Neural progenitor cell (in vitro differentiated cells): ENCODE measurements at regions not wholly inside any gene's neighbourhood (a gene's known extent, or its start where the extent isn't known, plus 50 kb on each side); places are given as distances from the start of the nearest gene placed in this dataset.

Experiments
- DNase-seq: peaks from one replicate; pipeline ENCODE4 v3.0.0-alpha.2; 2016; ENCODE audit warnings: low spot score
- H2AFZ ChIP-seq: fragments of 200-600 bp; sonication (generic); replicated peaks from 2 replicates; pipeline ENCODE4 v1.6.1; 2016; ENCODE audit warnings: antibody characterized with exemption
- H3F3A ChIP-seq: fragments of 200-600 bp; sonication (generic); 2 replicates; pipeline ENCODE4 v1.6.1; 2016; ENCODE audit warnings: antibody characterized with exemption, low read depth
- H3K27ac ChIP-seq: fragments of 200-600 bp; sonication (generic); 2 replicates; pipeline ENCODE4 v1.5.1; 2016; ENCODE audit warnings: mild to moderate bottlenecking
- H3K27me3 ChIP-seq: fragments of 200-600 bp; sonication (generic); 2 replicates; pipeline ENCODE4 v1.6.1; 2016; ENCODE audit warnings: mild to moderate bottlenecking, moderate library complexity
- H3K36me3 ChIP-seq: fragments of 200-600 bp; sonication (generic); 2 replicates; pipeline ENCODE4 v1.5.1; 2016
- H3K4me1 ChIP-seq: fragments of 200-600 bp; sonication (generic); 2 replicates; pipeline ENCODE4 v1.6.1; 2016; ENCODE audit warnings: mixed run types
- H3K4me2 ChIP-seq: fragments of 200-600 bp; sonication (generic); 2 replicates; pipeline ENCODE4 v1.6.1; 2016
- H3K4me3 ChIP-seq: fragments of 200-600 bp; sonication (generic); 2 replicates; pipeline ENCODE4 v1.5.1; 2016
- H3K79me2 ChIP-seq: fragments of 200-600 bp; sonication (generic); 2 replicates; pipeline ENCODE4 v1.6.1; 2016; ENCODE audit warnings: low read depth
- H3K9ac ChIP-seq: fragments of 200-600 bp; sonication (generic); 2 replicates; pipeline ENCODE4 v1.6.1; 2016
- H3K9me3 ChIP-seq: fragments of 200-600 bp; sonication (generic); 2 replicates; pipeline ENCODE4 v1.5.1; 2016; ENCODE audit warnings: low read depth
- H4K20me1 ChIP-seq: fragments of 200-600 bp; sonication (generic); 2 replicates; pipeline ENCODE4 v1.6.1; 2016; ENCODE audit warnings: low read depth
- H3K27ac Mint-ChIP-seq: 3 replicates; pipeline ENCODE4 v1.8.0; 2021; ENCODE audit warnings: mixed read lengths
- H3K27me3 Mint-ChIP-seq: 2 replicates; pipeline ENCODE4 v1.8.0; 2022; ENCODE audit warnings: low read depth, mild to moderate bottlenecking, inconsistent platforms, moderate library complexity, mixed read lengths; ENCODE audit not compliant: insufficient read depth
- H3K36me3 Mint-ChIP-seq: 3 replicates; pipeline ENCODE4 v1.8.0; 2021; ENCODE audit warnings: mixed read lengths
- H3K4me1 Mint-ChIP-seq: 3 replicates; pipeline ENCODE4 v1.8.0; 2021; ENCODE audit warnings: mixed read lengths
- H3K4me3 Mint-ChIP-seq: 3 replicates; pipeline ENCODE4 v1.8.0; 2021; ENCODE audit warnings: mild to moderate bottlenecking, moderate library complexity, mixed read lengths
- H3K9me3 Mint-ChIP-seq: 3 replicates; pipeline ENCODE4 v1.8.0; 2020; ENCODE audit warnings: mixed read lengths
- EZH2 ChIP-seq: fragments of 200-600 bp; sonication (generic); IDR thresholded peaks from 2 replicates; pipeline ENCODE4 v1.6.1; 2017; ENCODE audit warnings: antibody characterized with exemption, mild to moderate bottlenecking, moderate library complexity
- EZH2phosphoT487 ChIP-seq: fragments of 200-600 bp; sonication (generic); IDR thresholded peaks from 2 replicates; pipeline ENCODE4 v1.6.1; 2017; ENCODE audit warnings: antibody characterized with exemption
- TF ChIP-seq, protein P1 (sequence below): fragments of 200-600 bp; sonication (generic); IDR thresholded peaks from 2 replicates; pipeline ENCODE4 v1.5.1; 2017; ENCODE audit warnings: antibody characterized with exemption, mild to moderate bottlenecking

DNA sequence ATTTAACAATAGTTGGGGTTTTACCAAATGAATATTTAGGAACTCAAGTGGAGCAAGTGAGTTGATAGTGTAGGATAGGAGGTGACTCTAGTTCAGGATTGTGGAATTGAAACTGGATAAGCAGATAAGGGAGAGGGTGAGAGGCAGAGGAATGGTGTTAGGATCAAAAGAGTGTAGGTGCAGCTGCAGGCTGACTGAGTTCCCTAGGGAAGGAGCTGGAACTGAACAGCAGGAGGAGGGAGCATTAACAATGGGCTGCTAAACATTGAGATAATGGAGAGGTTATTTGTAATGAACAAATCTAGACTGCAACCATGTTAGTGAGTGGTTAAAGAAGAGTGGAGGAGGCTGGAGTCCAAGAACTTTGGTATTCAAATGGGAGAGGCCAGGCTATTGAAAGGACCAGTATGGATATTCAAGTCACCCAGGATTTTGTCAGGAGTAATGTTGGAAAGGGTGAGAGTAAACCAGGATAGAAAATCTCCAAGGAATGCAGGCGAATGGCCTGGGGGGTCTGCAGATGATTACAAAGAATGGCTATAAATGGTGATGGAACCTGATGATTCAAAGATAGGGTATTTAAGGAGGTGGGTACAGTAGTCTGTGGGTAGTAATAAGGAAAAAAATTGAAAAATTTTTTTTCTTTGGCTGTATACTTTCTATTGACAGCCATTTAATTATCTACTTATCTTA lies 497.1 kb upstream of the TENM3 start:
- Mint-ChIP-seq H3K9me3 (peaks cover 3% of the 10 kb centered on the region), H3K4me3 (no peak overlapping the region), H3K27me3 (no peaks in the 10 kb centered on the region), H3K27ac (no peak overlapping the region), H3K4me1 (no peaks in the 10 kb centered on the region), H3K36me3 (no peaks in the 10 kb centered on the region)
- Histone ChIP-seq H3K4me3 (no peak overlapping the region), H3K9me3 (no peaks in the 10 kb centered on the region), H3K27ac (no peak overlapping the region), H3K9ac (no peak overlapping the region), H4K20me1 (no peaks in the 10 kb centered on the region), H3K79me2 (no peaks in the 10 kb centered on the region), H3K4me2 (peak overlapping the region; percentile 4), H3K36me3 (no peaks in the 10 kb centered on the region), H3K4me1 (peaks cover 4% of the 10 kb centered on the region), H3F3A (no peaks in the 10 kb centered on the region), H2AFZ (no peak overlapping the region), H3K27me3 (no peaks in the 10 kb centered on the region)
- no peak for TF ChIP-seq EZH2phosphoT487
- TF ChIP-seq, protein P1, sequence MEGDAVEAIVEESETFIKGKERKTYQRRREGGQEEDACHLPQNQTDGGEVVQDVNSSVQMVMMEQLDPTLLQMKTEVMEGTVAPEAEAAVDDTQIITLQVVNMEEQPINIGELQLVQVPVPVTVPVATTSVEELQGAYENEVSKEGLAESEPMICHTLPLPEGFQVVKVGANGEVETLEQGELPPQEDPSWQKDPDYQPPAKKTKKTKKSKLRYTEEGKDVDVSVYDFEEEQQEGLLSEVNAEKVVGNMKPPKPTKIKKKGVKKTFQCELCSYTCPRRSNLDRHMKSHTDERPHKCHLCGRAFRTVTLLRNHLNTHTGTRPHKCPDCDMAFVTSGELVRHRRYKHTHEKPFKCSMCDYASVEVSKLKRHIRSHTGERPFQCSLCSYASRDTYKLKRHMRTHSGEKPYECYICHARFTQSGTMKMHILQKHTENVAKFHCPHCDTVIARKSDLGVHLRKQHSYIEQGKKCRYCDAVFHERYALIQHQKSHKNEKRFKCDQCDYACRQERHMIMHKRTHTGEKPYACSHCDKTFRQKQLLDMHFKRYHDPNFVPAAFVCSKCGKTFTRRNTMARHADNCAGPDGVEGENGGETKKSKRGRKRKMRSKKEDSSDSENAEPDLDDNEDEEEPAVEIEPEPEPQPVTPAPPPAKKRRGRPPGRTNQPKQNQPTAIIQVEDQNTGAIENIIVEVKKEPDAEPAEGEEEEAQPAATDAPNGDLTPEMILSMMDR, result no peak
- TF ChIP-seq EZH2, result no peak
- DNase-seq, result peak; percentile 43

DNA sequence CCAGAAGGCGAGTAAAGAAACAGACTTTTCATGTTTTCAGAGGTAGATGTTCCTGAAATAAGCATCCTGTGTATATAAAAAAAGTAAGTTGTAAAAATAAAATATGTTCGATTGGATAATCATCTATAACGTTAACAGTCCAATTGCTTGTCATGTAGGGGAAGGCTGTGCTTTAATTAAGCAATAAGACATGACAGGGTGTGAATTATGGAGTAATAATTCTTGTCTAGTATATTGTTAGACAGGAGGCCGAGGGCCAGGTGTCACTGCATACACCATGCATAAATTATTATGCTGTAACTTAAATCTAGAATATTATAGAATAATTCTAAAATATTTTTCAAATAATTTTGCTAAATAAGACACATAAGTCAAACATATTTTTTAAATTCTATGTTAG lies 494.6 kb upstream of the TENM3 start:
- H3K27ac Mint-ChIP-seq, result no peak overlapping the region
- no peaks in the 10 kb centered on the region for H3K9me3 ChIP-seq
- no peaks in the 10 kb centered on the region for H4K20me1 ChIP-seq
- no peaks in the 10 kb centered on the region for H3K27me3 ChIP-seq
- no peak overlapping the region for H3K27ac ChIP-seq
- no peak overlapping the region for H3K4me3 Mint-ChIP-seq
- no peak overlapping the region for H2AFZ ChIP-seq
- no peaks in the 10 kb centered on the region for H3K27me3 Mint-ChIP-seq
- H3K9ac ChIP-seq, result no peak overlapping the region
- H3K36me3 Mint-ChIP-seq, result no peaks in the 10 kb centered on the region
- H3K9me3 Mint-ChIP-seq, result no peaks in the 10 kb centered on the region
- H3K79me2 ChIP-seq, result no peaks in the 10 kb centered on the region
- no peak overlapping the region for H3K4me2 ChIP-seq
- TF ChIP-seq, protein P1, result no peak
- TF ChIP-seq EZH2phosphoT487 (no peak), EZH2 (no peak)
- H3K4me1 Mint-ChIP-seq, result no peaks in the 10 kb centered on the region
- peaks cover 4% of the 10 kb centered on the region for H3K4me1 ChIP-seq
- no peak for DNase-seq
- no peaks in the 10 kb centered on the region for H3K36me3 ChIP-seq
- no peaks in the 10 kb centered on the region for H3F3A ChIP-seq
- H3K4me3 ChIP-seq, result no peak overlapping the region

DNA sequence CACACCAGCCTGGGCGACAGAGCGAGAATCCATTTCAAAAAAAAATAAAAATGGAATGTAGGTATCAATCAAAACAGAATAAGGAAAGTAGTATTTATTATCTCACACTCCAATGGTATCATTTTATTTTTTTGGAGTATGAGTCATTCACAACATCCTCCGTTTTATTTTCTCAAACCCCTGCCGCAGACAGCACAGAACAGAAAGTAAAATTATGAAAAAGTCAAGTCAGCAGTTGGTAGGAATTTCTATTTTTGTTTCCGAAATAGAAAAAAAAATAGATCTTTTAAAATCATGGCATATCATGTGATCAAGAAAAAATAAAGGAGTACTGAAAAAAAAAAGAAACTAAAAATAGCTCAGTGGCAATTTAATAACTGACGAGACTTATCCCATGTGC lies 490.7 kb upstream of the TENM3 start:
- Histone ChIP-seq H2AFZ (no peak overlapping the region), H3K27ac (no peak overlapping the region), H3K9ac (no peak overlapping the region), H3K4me3 (no peak overlapping the region), H3K4me2 (no peak overlapping the region), H3K27me3 (no peaks in the 10 kb centered on the region), H4K20me1 (no peaks in the 10 kb centered on the region), H3K79me2 (no peaks in the 10 kb centered on the region), H3K36me3 (no peaks in the 10 kb centered on the region), H3K9me3 (no peaks in the 10 kb centered on the region), H3K4me1 (peaks cover 17% of the 10 kb centered on the region), H3F3A (no peaks in the 10 kb centered on the region)
- TF ChIP-seq EZH2phosphoT487, result no peak
- TF ChIP-seq EZH2, result no peak
- TF ChIP-seq, protein P1, result no peak
- peaks cover 20% of the 10 kb centered on the region for H3K4me1 Mint-ChIP-seq
- H3K4me3 Mint-ChIP-seq, result no peak overlapping the region
- DNase-seq, result no peak
- no peak overlapping the region for H3K27ac Mint-ChIP-seq
- no peaks in the 10 kb centered on the region for H3K9me3 Mint-ChIP-seq
- no peaks in the 10 kb centered on the region for H3K27me3 Mint-ChIP-seq
- no peaks in the 10 kb centered on the region for H3K36me3 Mint-ChIP-seq
